ENCODE measurements at regions not wholly inside any gene's neighbourhood (a gene's known extent, or its start where the extent isn't known, plus 50 kb on each side); places are given as distances from the start of the nearest gene placed in this dataset.

- TF ChIP-seq, protein P1, sequence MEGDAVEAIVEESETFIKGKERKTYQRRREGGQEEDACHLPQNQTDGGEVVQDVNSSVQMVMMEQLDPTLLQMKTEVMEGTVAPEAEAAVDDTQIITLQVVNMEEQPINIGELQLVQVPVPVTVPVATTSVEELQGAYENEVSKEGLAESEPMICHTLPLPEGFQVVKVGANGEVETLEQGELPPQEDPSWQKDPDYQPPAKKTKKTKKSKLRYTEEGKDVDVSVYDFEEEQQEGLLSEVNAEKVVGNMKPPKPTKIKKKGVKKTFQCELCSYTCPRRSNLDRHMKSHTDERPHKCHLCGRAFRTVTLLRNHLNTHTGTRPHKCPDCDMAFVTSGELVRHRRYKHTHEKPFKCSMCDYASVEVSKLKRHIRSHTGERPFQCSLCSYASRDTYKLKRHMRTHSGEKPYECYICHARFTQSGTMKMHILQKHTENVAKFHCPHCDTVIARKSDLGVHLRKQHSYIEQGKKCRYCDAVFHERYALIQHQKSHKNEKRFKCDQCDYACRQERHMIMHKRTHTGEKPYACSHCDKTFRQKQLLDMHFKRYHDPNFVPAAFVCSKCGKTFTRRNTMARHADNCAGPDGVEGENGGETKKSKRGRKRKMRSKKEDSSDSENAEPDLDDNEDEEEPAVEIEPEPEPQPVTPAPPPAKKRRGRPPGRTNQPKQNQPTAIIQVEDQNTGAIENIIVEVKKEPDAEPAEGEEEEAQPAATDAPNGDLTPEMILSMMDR (IDR thresholded peaks at IDR 0.05; ENCODE audit: control extremely low read depth in 1 of 3, insufficient read depth in 1 of 3, low read depth in 1 of 3, low read length in 3 of 3), result no peak
- TF ChIP-seq RAD21 (IDR thresholded peaks at IDR 0.05 in 1 of 2, conservative IDR thresholded peaks at IDR 0.05 in 1 of 2; ENCODE audit: low read depth in 2 of 2, low read length in 2 of 2) (no peak), POLR2AphosphoS5 (IDR thresholded peaks at IDR 0.05; ENCODE audit: low read depth, low read length) (no peak), CHD1 (IDR thresholded peaks at IDR 0.05; ENCODE audit: low read depth, low read length) (no peak), POLR2A (IDR thresholded peaks at IDR 0.05; ENCODE audit: control extremely low read depth in 1 of 2, low read depth in 2 of 2, low read length in 2 of 2) (no peak), CEBPB (IDR thresholded peaks at IDR 0.05; ENCODE audit: low read depth, low read length) (no peak), NANOG (IDR thresholded peaks at IDR 0.05; ENCODE audit: insufficient read depth, low read depth, low read length, poor library complexity, severe bottlenecking) (no peak), YY1 (IDR thresholded peaks at IDR 0.05; ENCODE audit: low read depth, low read length) (no peak), CREB1 (IDR thresholded peaks at IDR 0.05) (no peak)
- TF ChIP-seq, protein P2, sequence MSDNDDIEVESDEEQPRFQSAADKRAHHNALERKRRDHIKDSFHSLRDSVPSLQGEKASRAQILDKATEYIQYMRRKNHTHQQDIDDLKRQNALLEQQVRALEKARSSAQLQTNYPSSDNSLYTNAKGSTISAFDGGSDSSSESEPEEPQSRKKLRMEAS (IDR thresholded peaks at IDR 0.05), result no peak
These were observed 2387.6 kb downstream of the PCDH7 start for GRCh38 chr4:33107814-33108213.
